NCI-H82 treated with DMSO at 0.1 percent for 48 hours (cell line): ENCODE measurements at regions not wholly inside any gene's neighbourhood (a gene's known extent, or its start where the extent isn't known, plus 50 kb on each side); places are given as distances from the start of the nearest gene placed in this dataset.

Source experiments
- DNase-seq: peaks from one replicate; lab custom pipeline; 2025; ENCODE audit not compliant: unreplicated experiment; lab: John Stamatoyannopoulos, UW

DNA sequence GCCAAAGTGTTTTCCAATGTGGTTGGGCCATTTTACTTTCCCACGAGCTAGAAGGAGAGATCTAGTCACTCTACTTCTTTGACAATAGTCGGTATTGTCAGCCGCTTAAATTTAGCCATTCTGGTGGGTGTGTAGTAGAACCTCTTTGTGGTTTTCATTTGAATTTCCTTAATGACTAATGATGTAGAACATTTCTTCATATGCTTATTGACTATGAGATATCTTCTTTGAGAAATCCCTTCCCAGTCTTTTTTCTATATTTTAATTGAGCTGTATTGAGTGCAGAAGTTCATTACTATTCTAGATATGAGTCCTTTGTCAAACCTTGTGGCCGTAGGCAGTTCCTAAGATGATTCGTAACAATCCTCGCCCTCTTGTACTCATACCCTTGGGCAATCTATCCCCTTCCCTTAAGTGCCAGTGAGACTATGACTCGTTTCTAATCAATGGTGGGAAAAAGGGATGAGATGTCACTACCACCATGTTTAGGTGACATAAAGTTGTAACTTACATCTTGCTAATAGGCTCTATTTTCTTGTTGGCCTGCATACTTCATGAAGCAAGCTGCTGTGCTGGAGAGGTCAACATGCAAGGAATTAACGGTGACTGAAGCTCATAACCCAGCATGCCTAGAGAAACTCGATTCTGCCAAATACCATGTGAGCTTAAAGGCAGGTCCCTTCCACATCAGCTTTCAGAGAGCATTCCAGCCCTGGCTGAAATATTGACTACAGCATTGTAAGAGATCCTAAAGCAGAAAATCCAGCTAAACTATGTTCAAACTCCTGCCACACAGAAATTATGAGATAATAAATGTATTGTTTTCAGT lies 817.9 kb upstream of the SOX9 start:
- DNase-seq = no peak

DNA sequence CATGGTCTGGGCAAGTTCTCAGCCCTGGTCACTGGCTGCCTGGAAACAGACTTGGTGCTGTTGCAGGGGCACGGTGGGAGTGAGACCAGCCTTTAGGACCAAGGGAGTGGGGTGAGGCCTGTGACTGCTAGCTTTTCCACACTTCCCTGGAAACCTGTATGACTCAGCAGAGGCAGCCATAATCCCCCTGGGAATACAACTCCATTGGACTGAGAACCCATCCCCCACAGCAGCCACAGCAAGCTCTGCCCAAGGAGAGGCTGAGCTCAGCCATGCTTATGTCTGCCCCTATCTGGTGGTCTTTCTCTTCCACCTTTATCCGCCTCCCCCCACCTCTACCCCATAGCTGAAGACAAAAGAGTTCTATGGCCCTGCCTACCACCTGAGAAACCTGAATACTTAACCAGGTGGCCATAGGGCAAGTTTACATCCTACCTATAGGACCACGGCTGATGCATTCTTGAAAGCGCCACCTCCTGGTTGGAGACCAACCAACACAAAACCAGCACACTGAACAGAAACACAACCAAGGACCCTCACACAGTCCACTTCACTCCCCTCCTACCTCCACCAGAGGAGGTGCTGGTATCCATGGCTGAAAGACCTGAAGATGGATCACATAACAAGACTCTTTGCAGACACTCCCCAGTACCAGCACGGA lies 816.2 kb upstream of the SOX9 start:
- DNase-seq = no peak

DNA sequence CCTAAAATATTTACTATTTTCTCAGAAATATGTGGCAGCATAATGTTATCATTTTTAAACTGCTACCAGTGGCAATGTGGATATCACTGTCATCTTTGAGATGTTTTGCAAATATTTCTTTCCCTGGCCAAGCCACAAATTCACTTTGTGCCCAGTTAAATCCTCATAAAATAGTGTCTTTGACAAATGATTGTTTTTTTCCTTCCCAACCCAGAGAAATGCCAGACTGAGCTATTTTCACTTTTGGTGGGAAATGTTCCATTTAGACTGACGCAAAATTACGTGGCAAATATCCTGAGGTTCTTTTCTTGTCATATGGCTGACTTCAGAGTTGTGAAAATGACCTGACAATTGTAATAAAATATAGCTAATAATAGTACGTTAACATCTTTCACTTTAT lies 807.0 kb upstream of the SOX9 start:
- no peak for DNase-seq

DNA sequence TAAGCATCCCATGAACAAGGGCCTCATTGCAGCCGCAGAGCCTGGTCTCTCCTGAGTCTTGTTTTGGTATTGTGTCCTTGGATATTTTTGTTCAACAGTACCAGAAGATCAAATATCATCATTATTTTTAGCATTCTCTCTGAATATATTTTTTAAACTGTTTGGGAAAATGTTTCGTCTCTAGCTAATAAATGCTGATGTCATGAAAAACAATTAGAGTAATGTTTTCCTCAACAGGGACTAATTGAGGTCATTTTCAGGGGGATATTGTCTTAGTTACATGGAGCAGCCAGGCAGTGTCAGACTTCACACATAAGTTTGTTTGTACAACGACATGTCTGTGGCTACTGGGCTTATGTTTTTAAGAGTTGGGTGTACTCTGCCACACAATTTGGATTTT lies 805.3 kb upstream of the SOX9 start:
- DNase-seq = no peak

DNA sequence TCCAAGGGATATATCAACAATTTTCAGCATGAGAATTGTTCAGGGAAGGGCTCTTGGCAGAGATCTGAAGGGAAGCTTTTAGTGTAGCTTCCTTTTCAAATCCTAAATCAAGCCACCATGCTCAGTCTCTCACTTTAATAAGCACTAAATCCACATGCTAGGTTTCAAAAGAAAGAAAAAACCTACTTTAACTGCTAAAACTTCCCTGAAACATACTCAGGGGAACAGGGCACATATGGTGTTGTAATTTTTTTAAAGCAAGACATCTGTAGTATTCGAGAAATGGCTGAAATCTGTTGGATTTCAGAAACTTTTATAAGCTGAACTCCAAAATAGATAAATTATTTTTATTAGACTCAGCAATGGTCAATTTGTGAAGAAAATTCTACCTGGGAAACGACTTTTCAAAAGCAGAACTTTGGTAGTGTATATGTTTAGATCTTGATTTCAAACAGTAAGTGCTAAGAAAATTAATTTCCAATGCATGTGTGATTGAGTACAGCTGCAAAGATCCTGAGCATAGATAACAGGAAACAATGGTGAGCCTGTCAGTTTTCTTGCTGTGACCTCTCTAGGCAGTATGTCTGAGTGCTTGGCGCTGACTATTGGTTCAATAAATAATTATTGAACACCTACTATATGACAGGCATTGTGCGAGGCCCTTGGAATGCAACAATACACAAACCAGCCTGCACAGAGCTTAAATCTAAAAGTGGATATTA lies 804.5 kb upstream of the SOX9 start:
- DNase-seq = no peak

DNA sequence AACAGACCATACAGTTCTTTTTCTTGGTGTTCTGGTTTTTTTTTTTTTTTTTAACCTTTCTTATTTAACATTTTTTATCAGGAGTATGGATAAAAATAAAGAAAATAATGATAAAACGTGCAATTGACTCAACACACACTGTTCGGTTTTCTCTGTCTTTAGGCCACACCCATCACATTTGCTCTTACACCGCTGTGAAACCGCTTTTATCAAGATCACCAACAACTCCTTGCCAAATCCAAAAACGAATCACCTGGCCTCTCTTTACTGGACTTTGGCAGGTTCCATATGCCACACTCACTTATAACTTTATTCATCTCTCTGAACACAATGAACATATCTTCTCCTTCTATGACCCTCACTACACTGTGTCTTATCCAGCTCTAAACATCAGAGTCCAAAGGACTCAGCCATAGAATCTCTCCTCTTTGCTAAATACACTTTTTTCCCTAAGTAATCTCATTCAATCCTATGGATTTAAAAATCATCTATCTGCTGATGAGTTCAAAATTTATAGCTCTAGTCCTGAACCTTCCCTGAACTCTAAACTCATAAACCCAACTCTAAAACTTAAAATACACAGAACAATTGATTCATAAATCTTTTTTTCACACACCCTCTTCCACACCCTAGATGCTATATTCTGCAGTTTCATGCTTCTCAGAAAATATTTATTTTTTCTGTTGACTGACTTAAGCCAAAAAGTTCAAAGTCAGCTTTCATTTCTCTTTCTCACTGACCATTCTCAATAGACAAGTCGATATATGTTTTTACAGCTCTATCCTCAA lies 800.6 kb upstream of the SOX9 start:
- DNase-seq = no peak

DNA sequence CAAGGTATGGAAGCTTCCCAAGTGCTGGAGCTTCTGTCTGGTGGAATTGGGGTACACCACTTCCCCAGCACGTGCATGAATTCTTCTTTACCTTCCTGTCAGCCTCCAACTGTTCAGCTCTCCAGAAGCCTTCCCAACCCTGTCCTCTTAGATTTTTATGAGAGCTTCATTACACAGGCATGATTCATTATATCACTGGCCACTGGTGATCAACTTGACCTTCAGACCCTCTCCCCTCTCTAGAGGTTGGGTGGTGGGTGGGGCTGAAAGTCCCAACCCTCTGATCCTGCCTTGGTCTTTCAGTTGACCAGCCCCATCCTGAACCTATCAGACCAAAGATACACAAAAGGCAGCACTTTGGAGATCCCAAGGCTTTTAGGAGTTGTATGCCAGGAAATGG lies 795.7 kb upstream of the SOX9 start:
- DNase-seq = no peak

DNA sequence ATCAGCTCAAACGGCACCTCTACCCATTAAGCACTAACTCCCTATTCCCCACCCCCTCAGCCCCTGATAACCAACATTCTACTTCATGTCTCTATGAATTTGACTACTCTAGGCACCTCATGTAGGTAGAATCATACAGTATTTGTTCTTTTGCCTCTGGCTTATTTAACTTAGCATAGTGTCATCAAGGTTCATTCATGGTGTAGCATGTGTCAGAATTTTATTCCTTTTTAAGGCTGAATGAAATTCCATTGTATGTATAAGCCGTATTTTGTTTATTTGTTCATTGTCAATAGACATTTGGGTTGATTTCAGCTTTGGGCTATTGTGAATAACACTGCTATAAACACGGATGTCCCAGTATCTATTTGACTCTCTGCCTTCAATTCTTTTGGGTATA lies 794.9 kb upstream of the SOX9 start:
- no peak for DNase-seq

DNA sequence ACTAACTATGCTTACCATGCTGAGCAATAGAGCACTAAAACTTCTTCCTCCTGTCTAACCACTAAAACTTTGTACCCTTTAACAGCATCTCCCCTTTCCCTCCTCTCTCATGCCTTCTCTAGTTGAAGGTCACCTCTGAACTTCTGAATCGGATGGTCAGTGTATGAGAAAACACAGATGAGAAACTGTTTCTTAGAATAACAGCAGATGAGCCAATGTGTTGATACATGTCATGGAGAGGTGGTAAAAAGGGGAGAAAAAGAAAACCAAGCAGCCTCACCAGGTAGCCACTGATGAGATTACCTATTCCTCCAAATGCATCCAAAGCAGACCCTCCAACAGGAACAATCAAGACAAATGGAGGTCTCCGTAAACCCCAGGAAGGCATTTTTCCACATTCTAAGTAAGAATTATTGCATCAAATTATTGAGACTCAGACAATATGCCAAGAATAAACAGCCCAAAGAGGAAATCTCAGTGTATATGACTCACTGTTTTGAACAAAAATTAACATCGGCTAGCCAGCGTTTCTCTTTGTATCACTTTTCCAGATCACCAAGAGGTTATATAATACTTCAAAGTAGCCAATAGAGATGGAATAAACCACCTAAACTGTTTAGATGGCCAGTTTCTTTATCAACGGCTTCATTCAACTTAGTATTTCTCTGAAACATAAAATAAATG lies 793.3 kb upstream of the SOX9 start:
- no peak for DNase-seq

DNA sequence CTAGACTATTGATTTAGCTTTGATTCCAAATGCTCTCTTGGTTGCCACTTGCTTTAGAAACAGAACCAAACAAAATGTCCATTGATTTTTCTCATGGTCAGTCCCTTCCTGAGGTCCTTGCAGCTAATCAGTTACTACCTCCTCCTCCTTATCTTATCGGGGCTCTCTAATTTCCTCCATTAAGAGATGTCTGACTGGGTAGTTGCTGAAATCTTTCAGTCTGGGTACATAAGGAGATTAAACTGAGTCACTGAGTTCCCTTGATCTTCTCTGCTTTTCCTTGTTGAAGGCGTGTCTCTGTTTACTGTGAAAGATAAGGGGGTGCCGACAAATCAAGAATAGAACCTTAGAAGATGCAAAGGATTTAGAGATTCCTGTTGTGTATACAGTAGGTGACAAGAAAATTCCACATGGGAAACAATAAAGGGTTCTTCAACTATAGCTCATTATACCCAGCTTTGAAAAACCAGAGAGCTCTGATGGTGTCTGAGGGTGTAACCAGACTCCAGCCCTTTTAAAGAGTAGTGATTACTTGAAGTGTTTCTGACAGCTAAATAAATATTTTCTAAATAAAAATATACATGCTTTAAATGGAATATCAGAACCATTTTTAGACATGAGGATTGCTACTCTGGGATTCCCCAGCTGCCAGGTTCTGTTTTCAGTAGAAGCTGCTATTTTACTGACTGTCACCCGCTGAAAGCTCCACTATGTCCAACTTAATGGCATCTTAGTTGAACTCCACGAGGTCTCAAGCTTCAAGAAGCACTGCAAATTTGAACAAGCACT lies 791.3 kb upstream of the SOX9 start:
- no peak for DNase-seq

DNA sequence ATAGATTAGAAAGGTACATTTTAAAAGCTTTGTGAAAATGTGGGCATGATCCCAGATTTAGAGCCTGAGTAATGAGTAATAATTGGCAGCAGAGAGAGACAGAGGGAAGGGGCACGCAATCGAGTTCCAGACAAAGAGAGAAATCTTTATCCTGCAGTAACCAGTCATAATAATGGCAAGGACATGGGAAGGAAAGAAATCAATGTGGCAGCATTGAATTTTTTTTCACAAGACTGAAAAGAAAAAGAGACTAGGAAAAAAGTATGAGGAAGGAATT lies 790.8 kb upstream of the SOX9 start:
- no peak for DNase-seq

DNA sequence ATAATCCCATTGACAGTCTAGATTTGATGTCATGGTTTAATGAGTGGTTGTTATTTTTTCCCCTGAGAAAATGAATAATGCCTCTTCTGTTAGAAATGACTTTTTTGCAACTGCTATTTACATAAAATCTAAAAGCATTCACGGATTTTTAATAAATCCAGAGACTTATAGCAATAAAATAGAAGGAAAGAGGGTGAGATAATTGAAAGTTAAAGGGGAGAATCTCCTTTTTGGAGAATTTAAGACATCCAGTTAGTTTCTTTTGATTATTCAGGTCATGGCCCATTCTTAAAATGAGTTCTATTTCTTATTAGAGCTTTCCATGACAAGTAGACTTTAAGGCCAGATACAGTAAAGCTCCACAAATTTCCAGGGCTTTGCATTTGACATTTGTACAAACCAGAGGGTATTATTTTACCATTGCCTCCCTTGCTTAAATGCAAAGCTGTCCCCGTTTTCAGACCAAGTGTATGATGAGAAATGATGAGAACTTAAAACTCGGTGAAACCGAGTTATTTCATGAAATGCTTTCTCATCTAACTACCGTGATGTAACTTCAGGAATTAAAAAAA lies 789.0 kb upstream of the SOX9 start:
- DNase-seq = no peak

DNA sequence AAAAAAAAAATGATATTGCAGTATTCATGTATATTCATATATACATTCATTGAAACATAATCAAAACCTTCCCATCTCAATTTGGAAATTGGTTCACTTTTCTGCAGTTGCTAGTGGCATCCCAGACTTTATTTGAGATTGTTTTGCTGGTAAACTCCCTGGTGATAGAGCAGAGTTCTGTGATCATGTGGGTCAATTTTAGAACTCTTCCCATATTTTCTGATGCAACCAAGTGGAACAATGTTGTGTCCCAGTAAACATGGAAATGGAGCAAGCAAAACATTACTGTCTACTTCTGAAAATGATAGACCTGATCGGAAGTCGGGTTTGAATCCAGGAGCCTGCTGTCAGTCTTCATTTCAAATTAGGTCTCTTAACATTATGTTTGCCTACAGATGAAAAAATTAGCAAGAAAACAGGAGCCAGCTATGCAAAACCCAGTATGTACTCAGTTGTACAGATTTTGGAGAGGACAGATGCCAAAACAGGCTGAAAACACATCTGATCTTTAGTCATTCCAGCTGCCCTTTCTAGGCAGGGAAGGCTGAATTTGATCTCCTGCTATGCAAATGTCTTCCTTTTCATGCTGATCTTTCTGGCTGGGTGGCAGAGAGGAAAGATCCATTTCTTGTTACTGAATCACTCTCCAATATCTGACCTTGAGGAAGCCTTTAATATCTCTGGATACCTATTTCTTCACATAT lies 786.6 kb upstream of the SOX9 start:
- DNase-seq = no peak

DNA sequence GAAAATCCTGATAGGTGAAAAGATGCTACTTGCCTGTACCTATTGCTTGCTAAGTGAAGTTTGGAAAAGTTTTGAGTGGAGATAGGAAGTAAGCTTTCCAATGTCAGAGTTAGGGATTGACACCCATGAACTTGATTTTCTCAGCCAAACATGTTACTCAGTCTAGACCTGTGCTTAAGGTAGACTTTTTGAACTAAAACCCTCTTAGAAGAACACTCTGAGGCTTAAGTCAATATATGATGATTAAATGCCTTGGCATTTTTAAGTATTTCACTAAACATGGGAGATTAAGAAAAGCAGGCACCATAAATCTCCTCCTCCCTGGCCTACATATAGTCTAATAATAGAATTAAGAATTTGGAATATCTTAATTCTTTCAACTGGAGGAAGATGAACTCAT lies 785.6 kb upstream of the SOX9 start:
- DNase-seq = no peak

DNA sequence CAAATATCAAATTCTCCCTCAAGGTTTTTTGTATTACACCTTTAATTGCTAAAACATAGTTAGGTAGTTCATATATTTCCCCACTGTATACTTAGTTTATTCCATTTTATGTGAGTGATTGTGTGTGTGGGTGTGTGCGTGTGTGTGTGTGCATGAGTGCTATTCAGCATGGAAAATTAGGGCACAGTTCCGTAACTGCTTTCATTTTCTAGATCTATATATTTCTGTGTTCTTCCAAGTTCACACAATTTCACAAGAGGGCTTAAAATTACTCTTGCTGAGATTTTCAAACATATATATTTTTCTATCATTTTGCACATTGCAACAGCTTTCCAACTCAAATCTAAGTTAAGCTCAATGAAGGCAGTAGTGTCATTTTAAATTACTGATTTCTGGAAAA lies 782.9 kb upstream of the SOX9 start:
- DNase-seq = no peak

DNA sequence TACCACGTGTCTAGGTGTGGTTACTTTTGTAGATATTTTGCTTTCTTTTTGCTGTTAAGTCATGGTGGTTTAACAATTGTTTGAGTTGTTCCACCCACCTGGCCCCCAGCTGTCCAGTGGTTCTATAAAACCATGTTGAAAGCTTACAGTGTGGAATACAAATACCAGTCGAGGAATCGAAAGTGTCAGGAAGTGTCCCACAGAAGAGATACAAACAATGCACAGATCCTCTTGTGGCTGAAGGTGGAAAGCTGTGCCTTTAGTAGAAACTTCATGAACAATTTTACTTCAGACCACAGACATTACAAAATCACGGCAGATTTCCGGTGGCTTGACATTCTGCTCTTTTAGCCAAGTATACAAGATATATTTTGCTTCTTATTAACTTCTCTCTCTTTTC lies 782.4 kb upstream of the SOX9 start:
- no peak for DNase-seq

DNA sequence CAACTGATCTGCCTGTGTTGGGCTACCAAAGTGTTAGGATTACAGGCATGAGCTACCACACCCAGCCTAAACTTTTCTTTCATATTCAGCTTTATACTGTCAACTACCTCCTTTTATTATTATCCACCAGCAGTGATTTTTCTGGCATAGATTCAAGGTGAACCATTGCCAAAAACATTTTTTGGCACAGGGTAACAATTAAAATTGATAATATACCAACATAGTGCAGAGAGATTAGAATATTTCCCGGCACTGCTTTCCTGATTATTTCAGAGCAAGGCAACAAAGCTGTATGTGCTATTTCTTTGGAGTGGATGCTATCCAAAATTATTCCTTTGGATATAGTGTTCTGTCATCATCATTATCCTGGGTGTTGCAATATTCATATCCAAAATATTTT lies 781.6 kb upstream of the SOX9 start:
- DNase-seq = no peak

DNA sequence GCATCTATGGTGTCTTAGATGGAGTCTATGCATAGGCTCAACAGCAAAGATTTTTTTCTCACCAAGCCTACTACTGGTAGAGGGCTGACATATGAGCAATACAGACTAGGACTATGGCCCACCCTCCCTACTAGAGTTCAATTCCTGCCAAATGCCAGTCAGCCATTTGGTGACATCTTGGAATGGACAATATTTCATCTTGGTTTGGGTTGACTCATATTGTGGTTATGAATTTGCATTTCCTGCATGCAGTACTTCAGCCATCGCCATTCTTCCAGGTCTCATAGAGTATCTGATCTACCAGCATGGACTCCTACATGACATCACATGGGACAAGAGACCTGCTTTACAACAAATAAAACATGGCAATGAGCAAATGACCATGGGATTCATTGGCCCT lies 778.1 kb upstream of the SOX9 start:
- DNase-seq = no peak

DNA sequence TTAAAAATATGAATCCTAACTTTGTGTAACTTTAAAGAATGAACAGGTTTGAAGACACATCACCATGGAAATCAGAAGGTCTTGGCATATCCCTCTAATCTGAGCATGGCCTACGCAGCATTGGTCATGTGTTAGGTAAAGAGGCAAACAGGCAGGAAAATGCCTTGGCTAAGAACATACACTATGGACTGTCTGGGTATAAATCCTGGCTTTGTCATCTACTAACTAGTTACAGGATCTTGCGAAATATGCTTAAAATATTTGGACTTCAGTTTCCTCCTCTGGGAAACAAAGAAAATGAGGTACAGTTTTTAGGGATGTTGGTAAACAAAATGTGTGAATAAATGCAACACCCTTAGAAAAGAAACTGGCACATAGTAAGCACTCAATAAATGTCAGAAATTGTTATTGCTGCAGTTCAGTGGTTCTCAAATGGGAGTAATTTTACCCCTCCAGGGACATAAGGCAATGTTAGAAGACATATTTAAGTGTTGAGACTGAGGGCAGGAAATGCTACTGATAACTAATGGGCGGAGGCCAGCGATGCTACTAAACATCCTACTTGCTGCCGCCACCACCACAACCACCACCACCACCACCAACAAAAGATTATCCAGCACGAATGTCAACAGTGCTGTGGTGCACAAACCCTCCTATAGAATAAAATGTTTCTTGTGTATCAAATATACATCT lies 770.8 kb upstream of the SOX9 start:
- DNase-seq = no peak
